SK-N-MC (cell line): ENCODE measurements at regions not wholly inside any gene's neighbourhood (a gene's known extent, or its start where the extent isn't known, plus 50 kb on each side); places are given as distances from the start of the nearest gene placed in this dataset.
"Not testable (repeated sequence)": the region's sequence is repeated elsewhere in the genome, so short reads cannot be mapped to it uniquely, and the experiment has no call there.

Experiments
- DNase-seq: peaks from one replicate; pipeline ENCODE4 v3.0.0-alpha.2; 2011; ENCODE audit warnings: low read depth, low spot score
- H3K27ac ChIP-seq: fragments of 200-600 bp; sonication (generic); 2 replicates; pipeline ENCODE4 v1.5.1; 2016; ENCODE audit warnings: mixed run types
- H3K36me3 ChIP-seq: fragments of 200-600 bp; sonication (generic); 2 replicates; pipeline ENCODE4 v1.6.1; 2017; ENCODE audit warnings: antibody characterized with exemption, low read length, mixed read lengths; ENCODE audit not compliant: insufficient read depth
- H3K4me3 ChIP-seq: fragments of 200-600 bp; sonication (generic); 2 replicates; pipeline ENCODE4 v1.5.1; 2016
- H3K9ac ChIP-seq: fragments of 200-600 bp; sonication (generic); 2 replicates; pipeline ENCODE4 v1.8.0; 2017; ENCODE audit warnings: mixed run types, mixed read lengths; ENCODE audit not compliant: insufficient read length
- H3K9me3 ChIP-seq: fragments of 200-600 bp; sonication (generic); 2 replicates; pipeline ENCODE4 v1.6.1; 2017; ENCODE audit warnings: low read depth, mild to moderate bottlenecking, antibody characterized with exemption, low read length, moderate library complexity, mixed read lengths
- EZH2 ChIP-seq: fragments of 200-600 bp; sonication (generic); IDR thresholded peaks from one replicate; pipeline ENCODE4 v1.6.1; 2017; ENCODE audit warnings: antibody characterized with exemption
- FOXP2 ChIP-seq: optimal IDR thresholded peaks from 2 replicates; pipeline ENCODE3; 2011; ENCODE audit warnings: mild to moderate bottlenecking, moderate library complexity; ENCODE audit not compliant: insufficient read depth; ENCODE audit errors: extremely low read length, control extremely low read depth
- POLR2AphosphoS5 ChIP-seq: IDR thresholded peaks from 2 replicates; pipeline ENCODE4 v1.6.1; 2012; ENCODE audit warnings: mild to moderate bottlenecking, low read depth, low read length, borderline replicate concordance

DNA sequence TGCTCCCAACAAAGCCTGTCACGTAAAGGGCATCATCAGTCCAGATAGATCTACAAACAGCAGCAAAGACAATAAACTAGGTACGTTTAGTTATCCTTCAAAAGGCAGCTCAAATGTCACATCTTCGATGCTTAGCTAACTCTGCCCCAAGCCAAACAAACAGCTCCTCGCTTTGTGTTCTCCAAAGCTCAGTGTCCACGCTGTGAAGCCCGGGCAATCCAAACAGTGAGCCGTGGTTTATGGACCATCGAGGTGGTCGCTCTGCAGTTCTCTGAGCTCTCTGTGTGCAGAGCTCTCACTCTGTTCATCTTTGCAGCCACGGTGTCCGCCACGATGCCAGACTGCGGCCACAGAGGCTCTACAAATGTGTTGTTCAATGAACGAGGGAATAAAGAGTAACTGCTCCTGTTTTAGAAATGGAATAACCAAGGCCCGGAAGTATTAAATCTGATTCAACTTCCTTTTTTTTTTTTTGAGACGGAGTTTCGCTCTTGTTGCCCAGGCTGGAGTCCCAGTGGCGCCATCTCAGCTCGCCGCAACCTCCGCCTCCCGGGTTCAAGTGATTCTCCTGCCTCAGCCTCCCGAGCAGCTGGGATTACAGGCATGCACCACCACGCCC is 117.2 kb upstream of the FAM174B start:
- no peak for DNase-seq
- Histone ChIP-seq H3K9me3 (no peaks in the 10 kb centered on the region), H3K27ac (no peak overlapping the region), H3K36me3 (no peaks in the 10 kb centered on the region), H3K4me3 (no peak overlapping the region), H3K9ac (no peak overlapping the region)
- TF ChIP-seq POLR2AphosphoS5 (no peak), EZH2 (no peak), FOXP2 (no peak)

DNA sequence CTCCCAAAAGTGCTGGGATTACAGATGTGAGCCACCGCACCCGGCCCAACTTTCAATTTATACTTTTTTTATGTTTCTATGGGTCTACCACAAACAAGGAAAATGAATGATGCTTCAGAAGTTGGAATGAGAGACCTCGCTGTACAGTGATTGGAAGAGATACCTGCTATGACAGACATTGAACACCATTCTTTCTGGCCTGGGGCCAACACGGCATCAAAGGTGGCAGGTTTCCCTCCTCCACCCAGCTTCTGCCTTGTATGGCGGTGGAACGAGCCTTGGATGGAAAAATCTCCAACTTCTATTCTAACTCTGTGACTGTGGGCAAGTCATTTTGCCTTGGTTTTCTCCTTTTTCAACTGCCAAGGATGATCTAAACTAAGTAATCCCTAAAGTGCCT is 117.8 kb upstream of the FAM174B start:
- no peak for TF ChIP-seq EZH2
- no peak for TF ChIP-seq POLR2AphosphoS5
- TF ChIP-seq FOXP2 = no peak
- no peaks in the 10 kb centered on the region for H3K9me3 ChIP-seq
- H3K4me3 ChIP-seq = no peak overlapping the region
- H3K36me3 ChIP-seq = no peaks in the 10 kb centered on the region
- no peak overlapping the region for H3K9ac ChIP-seq
- DNase-seq = no peak
- no peak overlapping the region for H3K27ac ChIP-seq

DNA sequence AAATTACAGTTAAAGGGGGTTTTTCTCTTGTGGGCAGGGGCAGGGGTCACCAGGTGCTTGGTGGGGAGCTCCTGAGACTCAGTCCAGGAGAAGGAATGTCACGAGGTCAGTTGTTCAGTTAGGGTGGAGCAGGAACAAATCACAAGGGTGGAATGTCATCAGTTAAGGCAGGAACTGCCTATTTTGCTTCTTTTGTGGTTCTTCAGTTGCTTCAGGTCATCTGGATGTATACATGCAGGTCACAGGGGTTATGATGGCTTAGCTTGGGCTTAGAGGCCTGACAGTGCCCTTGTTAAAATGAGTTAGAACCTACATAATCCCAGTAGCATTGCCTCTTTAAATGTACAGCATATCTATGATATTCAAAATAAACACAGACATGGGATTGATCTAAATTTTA is 120.2 kb upstream of the CHD2 start:
- H3K9me3 ChIP-seq = no peaks in the 10 kb centered on the region
- no peak overlapping the region for H3K4me3 ChIP-seq
- DNase-seq = no peak
- no peak overlapping the region for H3K27ac ChIP-seq
- H3K9ac ChIP-seq = no peak overlapping the region
- no peaks in the 10 kb centered on the region for H3K36me3 ChIP-seq
- TF ChIP-seq FOXP2 (no peak), POLR2AphosphoS5 (no peak), EZH2 (no peak)

DNA sequence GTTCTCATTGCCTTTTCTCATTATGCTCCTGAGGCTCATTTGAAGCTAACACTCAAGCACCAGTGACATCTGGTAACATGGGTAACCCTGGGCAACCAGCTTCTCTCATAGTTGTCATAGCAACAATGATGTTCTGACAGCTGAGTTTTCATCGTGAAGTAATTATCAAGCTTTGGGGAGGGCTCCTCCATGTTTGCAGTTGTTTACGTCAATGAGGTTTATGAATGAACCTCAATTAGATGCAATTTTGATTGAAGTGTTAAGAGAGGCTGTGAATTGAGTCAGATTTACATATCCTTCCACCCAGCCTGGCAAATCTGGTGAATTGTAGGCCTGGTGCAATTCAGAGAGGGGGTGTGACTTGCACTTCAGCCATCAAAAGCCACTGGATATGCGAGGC is 119.3 kb upstream of the CHD2 start:
- Histone ChIP-seq H3K9ac (no peak overlapping the region), H3K36me3 (no peaks in the 10 kb centered on the region), H3K9me3 (no peaks in the 10 kb centered on the region), H3K27ac (no peak overlapping the region), H3K4me3 (no peak overlapping the region)
- TF ChIP-seq FOXP2 (no peak), POLR2AphosphoS5 (no peak)
- no peak for DNase-seq

DNA sequence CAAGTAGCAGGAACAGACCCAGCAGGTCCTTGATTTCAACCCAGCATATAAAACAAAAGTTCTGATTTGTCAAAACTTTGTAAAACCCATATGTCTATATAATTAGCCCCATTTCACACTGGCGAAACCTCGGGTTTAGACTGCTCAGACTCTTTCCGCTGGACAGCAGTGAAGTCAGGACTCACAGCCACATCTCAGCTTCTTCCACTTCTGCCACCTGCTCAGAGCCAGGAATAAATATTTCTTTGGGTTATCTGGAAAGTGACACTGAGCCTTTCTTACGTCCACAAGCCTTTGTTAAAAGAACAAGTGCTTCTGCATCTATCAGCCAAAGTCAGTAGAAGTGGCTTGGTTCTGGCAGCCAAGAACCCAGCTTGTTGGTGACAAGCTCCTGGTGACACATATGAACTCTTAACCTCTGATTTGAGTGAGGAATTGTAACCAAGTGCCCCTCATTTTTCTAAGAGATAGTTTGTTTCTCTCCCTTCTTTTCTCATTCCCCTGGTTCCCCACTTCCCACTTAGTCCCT is 118.1 kb upstream of the CHD2 start:
- Histone ChIP-seq H3K36me3 (no peaks in the 10 kb centered on the region), H3K9me3 (no peaks in the 10 kb centered on the region), H3K27ac (no peak overlapping the region), H3K9ac (no peak overlapping the region), H3K4me3 (no peak overlapping the region)
- no peak for DNase-seq
- TF ChIP-seq POLR2AphosphoS5 = no peak
- no peak for TF ChIP-seq EZH2
- TF ChIP-seq FOXP2 = no peak

DNA sequence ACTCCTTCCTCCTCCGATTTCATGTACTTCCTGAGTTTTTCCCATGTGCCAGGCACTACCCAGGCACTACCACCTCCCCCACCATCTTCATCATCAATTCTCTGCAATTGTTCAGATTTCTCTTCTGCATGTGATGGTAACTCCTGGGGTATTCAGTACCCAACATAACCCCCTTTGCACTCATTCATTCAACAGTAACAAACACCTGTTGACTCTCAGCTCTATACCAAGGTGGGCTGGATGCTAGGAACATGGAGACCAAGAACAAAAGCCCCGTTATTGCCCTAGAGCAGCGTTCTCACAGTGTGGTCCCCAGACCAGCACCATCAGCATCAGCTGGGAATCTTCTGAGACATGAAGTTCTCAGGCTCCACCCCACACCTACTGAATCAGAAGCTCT is 113.0 kb upstream of the CHD2 start:
- Histone ChIP-seq H3K4me3 (no peak overlapping the region), H3K9ac (no peak overlapping the region), H3K27ac (no peak overlapping the region), H3K36me3 (no peaks in the 10 kb centered on the region), H3K9me3 (no peaks in the 10 kb centered on the region)
- no peak for DNase-seq
- no peak for TF ChIP-seq EZH2
- no peak for TF ChIP-seq FOXP2
- TF ChIP-seq POLR2AphosphoS5 = no peak

DNA sequence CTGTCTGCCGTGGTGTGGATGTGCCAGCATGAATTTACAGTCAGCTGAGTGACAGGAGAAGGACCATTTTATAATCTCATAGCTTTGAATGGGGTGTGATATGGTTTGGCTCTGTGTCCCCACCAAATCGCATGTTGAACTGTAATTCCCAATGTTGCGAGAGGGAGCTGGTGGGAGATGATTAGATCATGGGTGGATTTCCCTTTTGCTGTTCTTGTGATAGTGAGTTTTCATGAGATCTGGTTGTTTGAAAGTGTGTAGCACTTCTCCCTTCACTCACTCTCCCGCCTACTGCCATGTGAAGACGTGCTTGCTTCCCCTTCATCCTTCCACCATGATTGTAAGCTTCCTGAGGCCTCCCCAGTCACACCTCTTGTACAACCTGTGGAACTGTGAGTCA is 111.9 kb upstream of the CHD2 start:
- Histone ChIP-seq H3K9ac (no peak overlapping the region), H3K4me3 (no peak overlapping the region), H3K36me3 (no peaks in the 10 kb centered on the region), H3K9me3 (no peaks in the 10 kb centered on the region), H3K27ac (no peak overlapping the region)
- no peak for TF ChIP-seq POLR2AphosphoS5
- TF ChIP-seq EZH2 = no peak
- no peak for TF ChIP-seq FOXP2
- no peak for DNase-seq

DNA sequence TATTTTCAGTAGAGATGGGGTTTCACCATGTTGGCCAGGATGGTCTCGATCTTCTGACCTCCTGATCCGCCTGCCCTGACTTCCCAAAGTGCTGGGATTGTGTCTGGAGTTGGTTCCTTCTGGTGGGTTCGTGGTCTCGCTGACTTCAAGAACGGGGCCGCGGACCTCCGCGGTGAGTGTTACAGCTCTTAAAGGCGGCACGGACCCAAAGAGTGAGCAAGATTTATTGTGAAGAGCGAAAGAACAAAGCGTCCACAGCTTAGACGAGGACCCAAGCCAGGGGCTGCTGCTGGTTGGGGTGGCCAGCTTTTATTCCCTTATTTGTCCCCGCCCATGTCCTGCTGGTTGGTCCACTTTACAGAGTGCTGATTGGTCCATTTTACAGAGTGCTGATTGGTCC is 111.3 kb upstream of the CHD2 start:
- H3K4me3 ChIP-seq, H3K27ac ChIP-seq, H3K9me3 ChIP-seq, DNase-seq, H3K9ac ChIP-seq, H3K36me3 ChIP-seq: not testable (repeated sequence)

DNA sequence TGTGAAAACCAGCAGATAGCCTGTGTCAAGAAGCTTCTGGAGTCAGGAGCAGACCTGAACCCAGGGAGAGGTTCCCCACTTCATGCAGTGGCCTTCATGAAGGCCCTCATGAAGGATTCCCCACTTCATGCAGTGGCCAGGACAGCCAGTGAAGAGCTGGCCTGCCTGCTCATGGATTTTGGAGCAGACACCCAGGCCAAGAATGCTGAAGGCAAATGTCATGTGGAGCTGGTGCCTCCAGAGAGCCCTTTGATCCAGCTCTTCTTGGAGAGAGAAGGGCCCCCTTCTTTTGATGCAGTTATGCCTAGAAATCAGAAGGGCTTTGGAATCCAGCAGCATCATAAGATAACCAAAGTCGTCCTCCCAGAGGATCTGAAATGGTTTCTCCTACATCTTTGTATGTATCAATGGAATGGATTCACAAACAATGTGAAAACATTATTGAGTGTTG is 103.9 kb upstream of the CHD2 start:
- no peaks in the 10 kb centered on the region for H3K36me3 ChIP-seq
- no peak for DNase-seq
- H3K4me3 ChIP-seq = no peak overlapping the region
- H3K9me3 ChIP-seq = no peaks in the 10 kb centered on the region
- H3K27ac ChIP-seq = no peak overlapping the region
- TF ChIP-seq POLR2AphosphoS5 (no peak), FOXP2 (no peak), EZH2 (no peak)
- no peak overlapping the region for H3K9ac ChIP-seq
